ENCODE measurements at regions not wholly inside any gene's neighbourhood (a gene's known extent, or its start where the extent isn't known, plus 50 kb on each side); places are given as distances from the start of the nearest gene placed in this dataset.

- TF ChIP-seq, protein P1, sequence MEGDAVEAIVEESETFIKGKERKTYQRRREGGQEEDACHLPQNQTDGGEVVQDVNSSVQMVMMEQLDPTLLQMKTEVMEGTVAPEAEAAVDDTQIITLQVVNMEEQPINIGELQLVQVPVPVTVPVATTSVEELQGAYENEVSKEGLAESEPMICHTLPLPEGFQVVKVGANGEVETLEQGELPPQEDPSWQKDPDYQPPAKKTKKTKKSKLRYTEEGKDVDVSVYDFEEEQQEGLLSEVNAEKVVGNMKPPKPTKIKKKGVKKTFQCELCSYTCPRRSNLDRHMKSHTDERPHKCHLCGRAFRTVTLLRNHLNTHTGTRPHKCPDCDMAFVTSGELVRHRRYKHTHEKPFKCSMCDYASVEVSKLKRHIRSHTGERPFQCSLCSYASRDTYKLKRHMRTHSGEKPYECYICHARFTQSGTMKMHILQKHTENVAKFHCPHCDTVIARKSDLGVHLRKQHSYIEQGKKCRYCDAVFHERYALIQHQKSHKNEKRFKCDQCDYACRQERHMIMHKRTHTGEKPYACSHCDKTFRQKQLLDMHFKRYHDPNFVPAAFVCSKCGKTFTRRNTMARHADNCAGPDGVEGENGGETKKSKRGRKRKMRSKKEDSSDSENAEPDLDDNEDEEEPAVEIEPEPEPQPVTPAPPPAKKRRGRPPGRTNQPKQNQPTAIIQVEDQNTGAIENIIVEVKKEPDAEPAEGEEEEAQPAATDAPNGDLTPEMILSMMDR (IDR thresholded peaks at IDR 0.05; ENCODE audit: low read depth, low read length) = no peak
- no peak for TF ChIP-seq EZH2phosphoT487 (IDR thresholded peaks at IDR 0.05; ENCODE audit: low read depth)
These were observed 298.1 kb downstream of the TCERG1L start for GRCh38 chr10:131013281-131013912.

Measured in OCI-LY3 (cell line).